H1 (cell line): ENCODE measurements at regions not wholly inside any gene's neighbourhood (a gene's known extent, or its start where the extent isn't known, plus 50 kb on each side); places are given as distances from the start of the nearest gene placed in this dataset.

Experiments used
- BRCA1 ChIP-seq: IDR thresholded peaks from 2 replicates; pipeline ENCODE4 v1.6.1; 2012; ENCODE audit warnings: low read depth, low read length, improper control_type of control experiment
- MAFK ChIP-seq: IDR thresholded peaks from 2 replicates; pipeline ENCODE4 v1.6.1; 2012; ENCODE audit warnings: low read depth, mild to moderate bottlenecking, improper control_type of control experiment, low read length
- POLR2A ChIP-seq, 2 experiments: IDR thresholded peaks; 1 replicate in 1 of 2; 2 replicates in 1 of 2; pipeline ENCODE4 v1.6.1; 2011; ENCODE audit warnings: low read depth in 2 of 2, low read length in 2 of 2, mild to moderate bottlenecking in 2 of 2; ENCODE audit errors: control extremely low read depth in 1 of 2
- SUZ12 ChIP-seq: fragments of 200-600 bp; sonication (generic); IDR thresholded peaks from 2 replicates; pipeline ENCODE4 v1.6.1; 2012; ENCODE audit warnings: mild to moderate bottlenecking, inconsistent platforms, low read length, moderate library complexity, mixed read lengths
- TAF7 ChIP-seq: optimal IDR thresholded peaks from 2 replicates; pipeline ENCODE3; 2011; ENCODE audit warnings: low read depth, mild to moderate bottlenecking, inconsistent platforms, low read length, moderate library complexity, borderline replicate concordance
- TF ChIP-seq, protein P1 (sequence below): fragments of 300-600 bp; sonication (generic); IDR thresholded peaks from 2 replicates; pipeline ENCODE4 v1.7.1; 2012; ENCODE audit warnings: low read length, moderate library complexity, mild to moderate bottlenecking, inconsistent platforms; ENCODE audit not compliant: insufficient replicate concordance
- TF ChIP-seq, protein P2 (sequence below), 3 experiments: IDR thresholded peaks; 1 replicate in 2 of 3; 2 replicates in 1 of 3; pipeline versions ENCODE4 v1.5.1 to v1.6.1; 2011; ENCODE audit warnings: low read length in 3 of 3, mild to moderate bottlenecking in 3 of 3, inconsistent platforms in 2 of 3, low read depth in 1 of 3, moderate library complexity in 1 of 3; ENCODE audit not compliant: insufficient read depth in 1 of 3; ENCODE audit errors: control extremely low read depth in 1 of 3

DNA sequence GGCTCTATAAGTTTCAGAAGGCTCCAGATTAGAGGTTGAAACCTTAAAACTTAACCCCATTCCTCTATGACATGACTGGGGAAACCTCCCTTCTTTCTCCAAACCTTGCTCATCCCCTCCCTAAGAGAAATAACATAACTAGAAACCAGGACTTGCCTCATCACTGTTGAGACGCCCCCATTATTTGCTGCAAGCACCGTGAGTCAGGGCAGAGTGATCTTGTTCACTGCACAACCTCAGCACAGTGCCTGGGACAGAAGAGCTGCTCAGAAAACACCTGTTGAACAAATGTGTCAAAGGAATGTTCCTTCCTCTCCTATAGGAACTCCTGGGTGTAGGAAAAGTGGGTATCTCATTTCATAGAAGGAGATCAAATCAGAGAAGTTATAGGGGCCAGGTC, 132.7 kb upstream of the CTAGE1 start (continued):
- TF ChIP-seq, protein P1, sequence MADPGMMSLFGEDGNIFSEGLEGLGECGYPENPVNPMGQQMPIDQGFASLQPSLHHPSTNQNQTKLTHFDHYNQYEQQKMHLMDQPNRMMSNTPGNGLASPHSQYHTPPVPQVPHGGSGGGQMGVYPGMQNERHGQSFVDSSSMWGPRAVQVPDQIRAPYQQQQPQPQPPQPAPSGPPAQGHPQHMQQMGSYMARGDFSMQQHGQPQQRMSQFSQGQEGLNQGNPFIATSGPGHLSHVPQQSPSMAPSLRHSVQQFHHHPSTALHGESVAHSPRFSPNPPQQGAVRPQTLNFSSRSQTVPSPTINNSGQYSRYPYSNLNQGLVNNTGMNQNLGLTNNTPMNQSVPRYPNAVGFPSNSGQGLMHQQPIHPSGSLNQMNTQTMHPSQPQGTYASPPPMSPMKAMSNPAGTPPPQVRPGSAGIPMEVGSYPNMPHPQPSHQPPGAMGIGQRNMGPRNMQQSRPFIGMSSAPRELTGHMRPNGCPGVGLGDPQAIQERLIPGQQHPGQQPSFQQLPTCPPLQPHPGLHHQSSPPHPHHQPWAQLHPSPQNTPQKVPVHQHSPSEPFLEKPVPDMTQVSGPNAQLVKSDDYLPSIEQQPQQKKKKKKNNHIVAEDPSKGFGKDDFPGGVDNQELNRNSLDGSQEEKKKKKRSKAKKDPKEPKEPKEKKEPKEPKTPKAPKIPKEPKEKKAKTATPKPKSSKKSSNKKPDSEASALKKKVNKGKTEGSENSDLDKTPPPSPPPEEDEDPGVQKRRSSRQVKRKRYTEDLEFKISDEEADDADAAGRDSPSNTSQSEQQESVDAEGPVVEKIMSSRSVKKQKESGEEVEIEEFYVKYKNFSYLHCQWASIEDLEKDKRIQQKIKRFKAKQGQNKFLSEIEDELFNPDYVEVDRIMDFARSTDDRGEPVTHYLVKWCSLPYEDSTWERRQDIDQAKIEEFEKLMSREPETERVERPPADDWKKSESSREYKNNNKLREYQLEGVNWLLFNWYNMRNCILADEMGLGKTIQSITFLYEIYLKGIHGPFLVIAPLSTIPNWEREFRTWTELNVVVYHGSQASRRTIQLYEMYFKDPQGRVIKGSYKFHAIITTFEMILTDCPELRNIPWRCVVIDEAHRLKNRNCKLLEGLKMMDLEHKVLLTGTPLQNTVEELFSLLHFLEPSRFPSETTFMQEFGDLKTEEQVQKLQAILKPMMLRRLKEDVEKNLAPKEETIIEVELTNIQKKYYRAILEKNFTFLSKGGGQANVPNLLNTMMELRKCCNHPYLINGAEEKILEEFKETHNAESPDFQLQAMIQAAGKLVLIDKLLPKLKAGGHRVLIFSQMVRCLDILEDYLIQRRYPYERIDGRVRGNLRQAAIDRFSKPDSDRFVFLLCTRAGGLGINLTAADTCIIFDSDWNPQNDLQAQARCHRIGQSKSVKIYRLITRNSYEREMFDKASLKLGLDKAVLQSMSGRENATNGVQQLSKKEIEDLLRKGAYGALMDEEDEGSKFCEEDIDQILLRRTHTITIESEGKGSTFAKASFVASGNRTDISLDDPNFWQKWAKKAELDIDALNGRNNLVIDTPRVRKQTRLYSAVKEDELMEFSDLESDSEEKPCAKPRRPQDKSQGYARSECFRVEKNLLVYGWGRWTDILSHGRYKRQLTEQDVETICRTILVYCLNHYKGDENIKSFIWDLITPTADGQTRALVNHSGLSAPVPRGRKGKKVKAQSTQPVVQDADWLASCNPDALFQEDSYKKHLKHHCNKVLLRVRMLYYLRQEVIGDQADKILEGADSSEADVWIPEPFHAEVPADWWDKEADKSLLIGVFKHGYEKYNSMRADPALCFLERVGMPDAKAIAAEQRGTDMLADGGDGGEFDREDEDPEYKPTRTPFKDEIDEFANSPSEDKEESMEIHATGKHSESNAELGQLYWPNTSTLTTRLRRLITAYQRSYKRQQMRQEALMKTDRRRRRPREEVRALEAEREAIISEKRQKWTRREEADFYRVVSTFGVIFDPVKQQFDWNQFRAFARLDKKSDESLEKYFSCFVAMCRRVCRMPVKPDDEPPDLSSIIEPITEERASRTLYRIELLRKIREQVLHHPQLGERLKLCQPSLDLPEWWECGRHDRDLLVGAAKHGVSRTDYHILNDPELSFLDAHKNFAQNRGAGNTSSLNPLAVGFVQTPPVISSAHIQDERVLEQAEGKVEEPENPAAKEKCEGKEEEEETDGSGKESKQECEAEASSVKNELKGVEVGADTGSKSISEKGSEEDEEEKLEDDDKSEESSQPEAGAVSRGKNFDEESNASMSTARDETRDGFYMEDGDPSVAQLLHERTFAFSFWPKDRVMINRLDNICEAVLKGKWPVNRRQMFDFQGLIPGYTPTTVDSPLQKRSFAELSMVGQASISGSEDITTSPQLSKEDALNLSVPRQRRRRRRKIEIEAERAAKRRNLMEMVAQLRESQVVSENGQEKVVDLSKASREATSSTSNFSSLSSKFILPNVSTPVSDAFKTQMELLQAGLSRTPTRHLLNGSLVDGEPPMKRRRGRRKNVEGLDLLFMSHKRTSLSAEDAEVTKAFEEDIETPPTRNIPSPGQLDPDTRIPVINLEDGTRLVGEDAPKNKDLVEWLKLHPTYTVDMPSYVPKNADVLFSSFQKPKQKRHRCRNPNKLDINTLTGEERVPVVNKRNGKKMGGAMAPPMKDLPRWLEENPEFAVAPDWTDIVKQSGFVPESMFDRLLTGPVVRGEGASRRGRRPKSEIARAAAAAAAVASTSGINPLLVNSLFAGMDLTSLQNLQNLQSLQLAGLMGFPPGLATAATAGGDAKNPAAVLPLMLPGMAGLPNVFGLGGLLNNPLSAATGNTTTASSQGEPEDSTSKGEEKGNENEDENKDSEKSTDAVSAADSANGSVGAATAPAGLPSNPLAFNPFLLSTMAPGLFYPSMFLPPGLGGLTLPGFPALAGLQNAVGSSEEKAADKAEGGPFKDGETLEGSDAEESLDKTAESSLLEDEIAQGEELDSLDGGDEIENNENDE: no peak
- TF ChIP-seq, protein P2, sequence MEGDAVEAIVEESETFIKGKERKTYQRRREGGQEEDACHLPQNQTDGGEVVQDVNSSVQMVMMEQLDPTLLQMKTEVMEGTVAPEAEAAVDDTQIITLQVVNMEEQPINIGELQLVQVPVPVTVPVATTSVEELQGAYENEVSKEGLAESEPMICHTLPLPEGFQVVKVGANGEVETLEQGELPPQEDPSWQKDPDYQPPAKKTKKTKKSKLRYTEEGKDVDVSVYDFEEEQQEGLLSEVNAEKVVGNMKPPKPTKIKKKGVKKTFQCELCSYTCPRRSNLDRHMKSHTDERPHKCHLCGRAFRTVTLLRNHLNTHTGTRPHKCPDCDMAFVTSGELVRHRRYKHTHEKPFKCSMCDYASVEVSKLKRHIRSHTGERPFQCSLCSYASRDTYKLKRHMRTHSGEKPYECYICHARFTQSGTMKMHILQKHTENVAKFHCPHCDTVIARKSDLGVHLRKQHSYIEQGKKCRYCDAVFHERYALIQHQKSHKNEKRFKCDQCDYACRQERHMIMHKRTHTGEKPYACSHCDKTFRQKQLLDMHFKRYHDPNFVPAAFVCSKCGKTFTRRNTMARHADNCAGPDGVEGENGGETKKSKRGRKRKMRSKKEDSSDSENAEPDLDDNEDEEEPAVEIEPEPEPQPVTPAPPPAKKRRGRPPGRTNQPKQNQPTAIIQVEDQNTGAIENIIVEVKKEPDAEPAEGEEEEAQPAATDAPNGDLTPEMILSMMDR (IDR thresholded peaks at IDR 0.05; ENCODE audit: control extremely low read depth in 1 of 3, insufficient read depth in 1 of 3, low read depth in 1 of 3, low read length in 3 of 3): no peak
- TF ChIP-seq MAFK (no peak), BRCA1 (no peak), POLR2A (IDR thresholded peaks at IDR 0.05; ENCODE audit: control extremely low read depth in 1 of 2, low read depth in 2 of 2, low read length in 2 of 2) (no peak), TAF7 (no peak), SUZ12 (no peak)
